Nephron progenitor cell (in vitro differentiated cells): ENCODE measurements at regions not wholly inside any gene's neighbourhood (a gene's known extent, or its start where the extent isn't known, plus 50 kb on each side); places are given as distances from the start of the nearest gene placed in this dataset.

Source experiments
- DNase-seq: peaks from one replicate; pipeline ENCODE4 v3.0.0; 2021
- H3K27ac Mint-ChIP-seq: 2 replicates; pipeline ENCODE4 v1.8.0; 2021; ENCODE audit warnings: mild to moderate bottlenecking, moderate library complexity, mixed read lengths
- H3K27me3 Mint-ChIP-seq: 2 replicates; pipeline ENCODE4 v1.8.0; 2021; ENCODE audit warnings: mild to moderate bottlenecking, low read depth, mixed read lengths; ENCODE audit not compliant: poor library complexity
- H3K36me3 Mint-ChIP-seq: 2 replicates; pipeline ENCODE4 v1.8.0; 2021; ENCODE audit warnings: low read depth, mixed read lengths
- H3K4me1 Mint-ChIP-seq: 2 replicates; pipeline ENCODE4 v1.8.0; 2021; ENCODE audit warnings: mixed read lengths
- H3K4me3 Mint-ChIP-seq: 2 replicates; pipeline ENCODE4 v1.8.0; 2021; ENCODE audit warnings: mild to moderate bottlenecking, moderate library complexity, mixed read lengths
- H3K9me3 Mint-ChIP-seq: 2 replicates; pipeline ENCODE4 v1.8.0; 2021; ENCODE audit warnings: mild to moderate bottlenecking, moderate library complexity, mixed read lengths
- TF ChIP-seq, protein P1 (sequence below): fragments of 200-600 bp; sonication (generic); IDR thresholded peaks from 2 replicates; pipeline ENCODE4 v1.5.0; 2021; ENCODE audit warnings: antibody characterized with exemption

DNA sequence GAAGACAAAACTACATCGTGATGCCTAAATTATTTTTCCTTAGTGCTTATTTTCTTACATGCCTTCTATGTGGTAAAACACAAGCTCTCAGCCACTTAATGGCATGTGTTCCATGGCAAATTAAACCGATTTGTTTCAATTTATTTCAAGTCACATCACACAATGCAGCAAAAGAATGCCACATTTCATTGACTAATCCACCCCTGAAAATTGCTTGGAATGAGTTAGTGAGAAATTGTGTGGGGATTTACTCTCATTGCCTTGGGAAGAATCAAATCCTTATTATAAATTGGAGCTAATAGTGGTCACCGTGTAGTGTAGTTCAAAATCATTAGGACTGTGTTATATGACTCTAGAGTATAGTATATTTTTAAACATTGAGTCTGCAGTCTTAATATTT, 485.5 kb upstream of the KLHL1 start:
- H3K9me3 Mint-ChIP-seq: no peaks in the 10 kb centered on the region
- H3K4me3 Mint-ChIP-seq: no peak overlapping the region
- DNase-seq: no peak
- TF ChIP-seq, protein P1, sequence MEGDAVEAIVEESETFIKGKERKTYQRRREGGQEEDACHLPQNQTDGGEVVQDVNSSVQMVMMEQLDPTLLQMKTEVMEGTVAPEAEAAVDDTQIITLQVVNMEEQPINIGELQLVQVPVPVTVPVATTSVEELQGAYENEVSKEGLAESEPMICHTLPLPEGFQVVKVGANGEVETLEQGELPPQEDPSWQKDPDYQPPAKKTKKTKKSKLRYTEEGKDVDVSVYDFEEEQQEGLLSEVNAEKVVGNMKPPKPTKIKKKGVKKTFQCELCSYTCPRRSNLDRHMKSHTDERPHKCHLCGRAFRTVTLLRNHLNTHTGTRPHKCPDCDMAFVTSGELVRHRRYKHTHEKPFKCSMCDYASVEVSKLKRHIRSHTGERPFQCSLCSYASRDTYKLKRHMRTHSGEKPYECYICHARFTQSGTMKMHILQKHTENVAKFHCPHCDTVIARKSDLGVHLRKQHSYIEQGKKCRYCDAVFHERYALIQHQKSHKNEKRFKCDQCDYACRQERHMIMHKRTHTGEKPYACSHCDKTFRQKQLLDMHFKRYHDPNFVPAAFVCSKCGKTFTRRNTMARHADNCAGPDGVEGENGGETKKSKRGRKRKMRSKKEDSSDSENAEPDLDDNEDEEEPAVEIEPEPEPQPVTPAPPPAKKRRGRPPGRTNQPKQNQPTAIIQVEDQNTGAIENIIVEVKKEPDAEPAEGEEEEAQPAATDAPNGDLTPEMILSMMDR: no peak
- H3K27me3 Mint-ChIP-seq: no peaks in the 10 kb centered on the region
- H3K27ac Mint-ChIP-seq: no peak overlapping the region
- H3K36me3 Mint-ChIP-seq: no peaks in the 10 kb centered on the region
- no peaks in the 10 kb centered on the region for H3K4me1 Mint-ChIP-seq

DNA sequence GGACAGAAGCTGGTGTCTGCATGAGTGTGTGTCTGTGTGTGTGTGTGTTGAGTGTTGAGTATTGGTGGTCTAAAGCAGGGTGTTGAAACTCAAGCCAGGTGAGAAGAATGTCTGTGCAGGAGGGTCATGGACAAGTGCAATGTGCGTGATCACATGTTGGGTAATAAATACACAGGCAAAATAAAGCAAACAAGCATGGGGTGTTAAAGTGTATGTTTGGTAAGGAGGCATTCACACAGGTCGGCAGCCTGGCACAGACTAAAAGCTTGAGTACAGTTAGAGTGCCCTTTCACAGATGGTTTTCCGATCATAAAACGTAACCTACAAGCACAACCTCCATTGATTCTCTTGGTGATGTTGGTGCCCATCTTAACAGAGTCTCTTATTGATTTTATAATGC, 476.9 kb upstream of the KLHL1 start:
- Mint-ChIP-seq H3K36me3 (no peaks in the 10 kb centered on the region), H3K27ac (no peak overlapping the region), H3K4me3 (no peak overlapping the region), H3K27me3 (no peaks in the 10 kb centered on the region), H3K4me1 (no peaks in the 10 kb centered on the region), H3K9me3 (no peaks in the 10 kb centered on the region)
- DNase-seq: no peak
- TF ChIP-seq, protein P1: no peak

DNA sequence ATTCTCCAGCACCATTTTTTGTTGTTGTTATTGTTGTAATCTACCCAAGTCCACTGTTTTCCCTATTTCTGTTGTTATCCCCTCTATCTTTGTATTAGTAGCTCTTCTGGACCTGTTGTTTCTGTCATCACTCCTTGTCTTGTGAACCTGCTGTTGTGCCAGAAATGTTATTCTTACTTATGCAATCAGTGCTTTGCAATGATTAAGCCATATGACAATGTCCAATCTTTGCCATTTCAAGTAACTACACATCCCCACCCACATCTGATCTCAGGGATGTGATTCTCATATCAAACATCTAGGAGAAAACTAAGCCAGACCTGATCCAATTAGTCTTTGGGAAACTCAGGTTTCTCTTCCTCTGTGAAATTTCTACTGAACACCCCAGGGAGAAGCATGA, 472.6 kb upstream of the KLHL1 start:
- TF ChIP-seq, protein P1: no peak
- Mint-ChIP-seq H3K27me3 (no peaks in the 10 kb centered on the region), H3K36me3 (no peaks in the 10 kb centered on the region), H3K4me3 (no peak overlapping the region), H3K4me1 (no peaks in the 10 kb centered on the region), H3K9me3 (no peaks in the 10 kb centered on the region), H3K27ac (no peak overlapping the region)
- no peak for DNase-seq

DNA sequence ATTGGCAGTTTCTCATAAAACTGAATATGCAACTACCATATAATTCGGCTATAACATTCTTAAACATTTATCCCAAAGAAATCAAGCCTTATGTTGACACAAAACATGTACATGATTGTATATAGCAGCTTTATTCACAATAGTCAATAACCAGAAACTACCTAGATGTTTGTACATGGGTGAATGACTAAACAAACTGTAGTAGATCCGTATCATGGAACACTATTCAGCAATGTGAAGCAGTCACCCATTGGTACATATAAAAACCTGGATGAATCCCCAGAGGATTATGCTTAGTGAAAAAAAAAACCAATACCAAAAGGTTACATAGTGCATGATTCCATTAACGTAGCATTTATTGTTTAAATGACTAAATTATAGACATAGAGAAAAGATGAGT, 471.7 kb upstream of the KLHL1 start:
- no peaks in the 10 kb centered on the region for H3K4me1 Mint-ChIP-seq
- H3K27ac Mint-ChIP-seq: no peak overlapping the region
- no peaks in the 10 kb centered on the region for H3K9me3 Mint-ChIP-seq
- TF ChIP-seq, protein P1: no peak
- H3K36me3 Mint-ChIP-seq: no peaks in the 10 kb centered on the region
- H3K4me3 Mint-ChIP-seq: no peak overlapping the region
- no peaks in the 10 kb centered on the region for H3K27me3 Mint-ChIP-seq
- no peak for DNase-seq

DNA sequence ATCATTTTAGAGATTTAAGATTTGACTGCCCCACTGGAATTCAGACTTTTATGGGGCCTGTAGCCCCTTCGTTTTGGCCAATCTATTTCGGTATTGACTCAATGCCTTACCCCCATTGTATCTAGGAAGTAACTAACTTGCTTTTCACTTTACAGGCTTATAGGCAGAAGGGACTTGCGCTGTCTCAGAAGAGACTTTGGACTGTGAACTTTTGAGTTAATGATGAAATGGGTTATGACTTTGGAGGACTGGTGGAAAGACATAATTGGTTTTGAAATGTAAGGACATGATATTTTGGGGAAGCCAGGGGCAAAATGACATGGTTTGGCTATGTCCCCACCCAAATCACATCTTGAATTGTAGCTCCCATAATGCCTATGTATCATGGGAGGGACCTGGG, 463.0 kb upstream of the KLHL1 start:
- Mint-ChIP-seq H3K36me3 (no peaks in the 10 kb centered on the region), H3K27ac (no peak overlapping the region), H3K27me3 (no peaks in the 10 kb centered on the region), H3K9me3 (no peaks in the 10 kb centered on the region), H3K4me1 (no peaks in the 10 kb centered on the region), H3K4me3 (no peak overlapping the region)
- DNase-seq: no peak
- TF ChIP-seq, protein P1: no peak

DNA sequence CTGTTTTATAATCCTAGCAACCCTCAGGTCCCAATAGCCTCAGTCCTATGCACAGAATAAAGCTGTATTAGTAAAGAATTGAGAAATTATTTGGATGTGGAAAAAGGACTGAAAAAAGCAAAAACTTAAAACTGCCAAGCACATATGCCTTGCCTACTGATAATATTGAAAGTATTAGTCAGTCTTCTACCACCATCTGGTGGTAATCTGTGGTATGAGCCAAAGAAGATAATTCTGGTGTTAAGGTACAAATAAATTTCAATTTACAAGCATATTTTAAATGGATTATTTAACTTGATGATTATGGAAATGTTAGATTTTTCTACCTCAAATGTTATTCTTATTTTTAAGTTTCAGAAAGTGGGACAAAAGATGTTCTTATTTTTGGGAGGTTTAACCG, 460.3 kb upstream of the KLHL1 start:
- TF ChIP-seq, protein P1: peak; percentile 80
- H3K9me3 Mint-ChIP-seq: no peaks in the 10 kb centered on the region
- H3K4me3 Mint-ChIP-seq: no peak overlapping the region
- no peak overlapping the region for H3K27ac Mint-ChIP-seq
- no peaks in the 10 kb centered on the region for H3K27me3 Mint-ChIP-seq
- no peaks in the 10 kb centered on the region for H3K4me1 Mint-ChIP-seq
- peak; percentile 15 for DNase-seq
- no peaks in the 10 kb centered on the region for H3K36me3 Mint-ChIP-seq
